Activated CD4-positive, alpha-beta T cell treated with anti-CD3 and anti-CD28 coated beads, Interleukin-2, Interleukin-6, amounts not matched to agents 100 ng/mL and 50 ng/mL, durations not matched to agents 16 hours and 8 hours (primary cell): ENCODE measurements at regions not wholly inside any gene's neighbourhood (a gene's known extent, or its start where the extent isn't known, plus 50 kb on each side); places are given as distances from the start of the nearest gene placed in this dataset.

ENCODE experiments used
- DNase-seq: peaks from one replicate; pipeline ENCODE4 v3.0.0-alpha.2; 2020

- no peak for DNase-seq
Measured at GRCh38 chr1:232893481-232894313, 56.7 kb upstream of the NTPCR start.

GRCh38 chr1:232894436-232894835, 56.0 kb upstream of the NTPCR start:
- DNase-seq = no peak

- no peak for DNase-seq
Measured at GRCh38 chr1:232897949-232898465, 52.4 kb upstream of the NTPCR start.

GRCh38 chr1:232899268-232899667, 51.1 kb upstream of the NTPCR start:
- DNase-seq = no peak

- no peak for DNase-seq
Measured at GRCh38 chr1:232899839-232900238, 50.6 kb upstream of the NTPCR start.
